ENCODE measurements at regions not wholly inside any gene's neighbourhood (a gene's known extent, or its start where the extent isn't known, plus 50 kb on each side); places are given as distances from the start of the nearest gene placed in this dataset.

DNA sequence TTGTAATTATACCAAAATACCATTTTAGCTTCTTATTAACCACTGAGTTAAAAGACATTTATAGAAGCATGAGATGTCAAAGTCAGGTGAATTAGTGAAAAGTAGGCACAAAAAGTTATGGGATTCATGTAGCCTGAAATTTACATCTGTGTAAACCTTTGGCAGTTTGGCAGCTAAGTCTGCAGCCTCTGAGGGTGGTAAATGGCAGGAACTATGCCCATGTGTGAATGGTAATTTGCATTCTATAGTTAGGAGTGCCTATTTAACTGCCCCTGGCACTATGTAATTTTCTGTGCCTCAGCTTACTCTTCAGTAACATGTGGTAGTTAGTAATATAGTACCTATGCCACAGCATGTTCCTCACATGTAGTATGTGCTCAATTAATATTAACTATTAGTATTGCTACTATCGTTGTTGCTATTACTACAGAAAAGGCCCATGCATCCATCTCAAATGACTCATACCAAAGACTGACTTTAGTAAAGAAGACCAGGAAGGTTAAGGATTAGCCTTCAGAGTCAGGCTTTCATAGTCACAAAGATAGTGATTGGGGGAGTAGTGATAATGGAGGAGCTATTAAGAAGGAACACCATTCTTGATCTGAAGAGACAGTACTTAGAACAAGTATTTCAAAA, 258.7 kb upstream of the BTG1 start:
- TF ChIP-seq, protein P1, sequence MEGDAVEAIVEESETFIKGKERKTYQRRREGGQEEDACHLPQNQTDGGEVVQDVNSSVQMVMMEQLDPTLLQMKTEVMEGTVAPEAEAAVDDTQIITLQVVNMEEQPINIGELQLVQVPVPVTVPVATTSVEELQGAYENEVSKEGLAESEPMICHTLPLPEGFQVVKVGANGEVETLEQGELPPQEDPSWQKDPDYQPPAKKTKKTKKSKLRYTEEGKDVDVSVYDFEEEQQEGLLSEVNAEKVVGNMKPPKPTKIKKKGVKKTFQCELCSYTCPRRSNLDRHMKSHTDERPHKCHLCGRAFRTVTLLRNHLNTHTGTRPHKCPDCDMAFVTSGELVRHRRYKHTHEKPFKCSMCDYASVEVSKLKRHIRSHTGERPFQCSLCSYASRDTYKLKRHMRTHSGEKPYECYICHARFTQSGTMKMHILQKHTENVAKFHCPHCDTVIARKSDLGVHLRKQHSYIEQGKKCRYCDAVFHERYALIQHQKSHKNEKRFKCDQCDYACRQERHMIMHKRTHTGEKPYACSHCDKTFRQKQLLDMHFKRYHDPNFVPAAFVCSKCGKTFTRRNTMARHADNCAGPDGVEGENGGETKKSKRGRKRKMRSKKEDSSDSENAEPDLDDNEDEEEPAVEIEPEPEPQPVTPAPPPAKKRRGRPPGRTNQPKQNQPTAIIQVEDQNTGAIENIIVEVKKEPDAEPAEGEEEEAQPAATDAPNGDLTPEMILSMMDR (IDR thresholded peaks at IDR 0.05; ENCODE audit: partially characterized antibody, unreplicated experiment), result no peak
- Mint-ChIP-seq H3K36me3 (ENCODE audit: unreplicated experiment) (no peaks in the 10 kb centered on the region), H3K27ac (ENCODE audit: unreplicated experiment) (no peak overlapping the region), H3K9me3 (ENCODE audit: unreplicated experiment) (peaks cover 2% of the 10 kb centered on the region), H3K27me3 (ENCODE audit: unreplicated experiment) (peaks cover 2% of the 10 kb centered on the region), H3K4me1 (ENCODE audit: low read depth, unreplicated experiment) (no peaks in the 10 kb centered on the region), H3K4me3 (ENCODE audit: unreplicated experiment) (no peak overlapping the region)
- no peak for DNase-seq

DNA sequence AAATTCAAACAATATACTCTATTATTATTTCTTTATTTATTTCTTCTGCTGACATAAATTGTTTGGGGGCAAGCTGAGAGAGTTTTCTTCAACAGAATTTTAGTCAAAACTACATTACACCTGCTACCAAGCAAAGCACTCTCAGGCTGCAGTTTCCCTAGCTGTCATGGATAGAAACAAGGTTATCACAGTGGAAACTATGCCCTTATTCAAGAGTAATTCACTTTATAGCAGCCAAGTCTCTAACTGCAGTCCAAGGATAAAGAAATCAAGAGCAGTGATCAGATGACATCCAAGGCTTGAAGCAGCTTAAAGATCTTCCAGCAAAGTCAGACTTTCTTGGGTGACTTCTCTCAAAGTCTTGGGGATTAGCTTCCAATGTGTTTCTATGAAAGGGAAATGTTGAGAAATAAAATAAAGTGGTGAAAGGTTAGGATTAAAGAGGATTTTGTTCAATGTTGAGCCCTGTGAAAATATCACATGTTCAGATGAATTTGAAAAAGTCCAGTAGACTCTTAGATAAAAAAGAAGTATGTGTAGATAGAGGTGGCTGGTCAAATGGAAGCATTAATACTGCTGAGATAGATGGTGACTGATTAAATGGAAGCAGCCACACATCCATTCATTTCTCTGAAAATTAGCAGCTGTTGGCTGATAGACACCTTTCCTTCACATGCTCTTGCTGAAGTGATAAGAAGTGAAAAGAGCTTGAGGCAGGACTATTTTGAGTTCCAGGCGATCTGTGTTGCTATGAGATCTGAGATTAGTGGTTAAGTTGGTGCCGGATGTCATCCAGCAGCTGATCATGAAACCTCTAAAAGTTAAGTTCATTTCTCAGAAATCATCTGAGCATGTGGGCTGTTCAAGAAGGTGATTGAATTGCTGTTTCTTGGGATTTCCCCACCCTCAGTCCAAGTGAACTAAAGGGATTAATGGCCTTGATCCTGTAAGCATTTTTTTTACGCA, 257.8 kb upstream of the BTG1 start:
- no peak overlapping the region for H3K4me3 Mint-ChIP-seq (ENCODE audit: unreplicated experiment)
- H3K4me1 Mint-ChIP-seq (ENCODE audit: low read depth, unreplicated experiment), result no peaks in the 10 kb centered on the region
- H3K36me3 Mint-ChIP-seq (ENCODE audit: unreplicated experiment), result no peaks in the 10 kb centered on the region
- H3K27ac Mint-ChIP-seq (ENCODE audit: unreplicated experiment), result no peak overlapping the region
- DNase-seq, result no peak
- peaks cover 2% of the 10 kb centered on the region for H3K9me3 Mint-ChIP-seq (ENCODE audit: unreplicated experiment)
- H3K27me3 Mint-ChIP-seq (ENCODE audit: unreplicated experiment), result peaks cover 2% of the 10 kb centered on the region
- TF ChIP-seq, protein P1 (IDR thresholded peaks at IDR 0.05; ENCODE audit: partially characterized antibody, unreplicated experiment), result no peak

DNA sequence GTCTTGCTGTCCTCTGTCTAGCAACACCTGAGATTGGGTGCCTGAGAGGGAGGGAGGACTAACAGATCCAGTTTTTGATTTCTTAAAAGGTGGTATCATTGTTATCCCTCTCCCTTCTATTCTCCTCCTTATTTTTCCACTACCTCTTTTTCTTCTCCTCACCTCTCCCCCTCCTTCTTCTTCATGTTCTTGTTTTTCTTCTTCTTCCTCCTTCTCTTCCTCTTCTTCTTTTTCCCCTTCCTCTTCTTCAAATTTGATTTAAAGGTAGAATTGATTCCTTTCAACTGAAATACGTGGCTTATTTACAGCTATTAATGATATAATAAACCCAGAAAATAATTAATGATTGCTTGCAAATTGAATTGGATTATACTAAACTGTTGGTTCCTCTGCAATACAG, 256.8 kb upstream of the BTG1 start:
- peaks cover 2% of the 10 kb centered on the region for H3K9me3 Mint-ChIP-seq (ENCODE audit: unreplicated experiment)
- H3K36me3 Mint-ChIP-seq (ENCODE audit: unreplicated experiment), result no peaks in the 10 kb centered on the region
- H3K4me1 Mint-ChIP-seq (ENCODE audit: low read depth, unreplicated experiment), result peaks cover 3% of the 10 kb centered on the region
- no peak overlapping the region for H3K27ac Mint-ChIP-seq (ENCODE audit: unreplicated experiment)
- H3K27me3 Mint-ChIP-seq (ENCODE audit: unreplicated experiment), result peaks cover 2% of the 10 kb centered on the region
- DNase-seq, result no peak
- H3K4me3 Mint-ChIP-seq (ENCODE audit: unreplicated experiment), result no peak overlapping the region
- TF ChIP-seq, protein P1 (IDR thresholded peaks at IDR 0.05; ENCODE audit: partially characterized antibody, unreplicated experiment), result no peak

DNA sequence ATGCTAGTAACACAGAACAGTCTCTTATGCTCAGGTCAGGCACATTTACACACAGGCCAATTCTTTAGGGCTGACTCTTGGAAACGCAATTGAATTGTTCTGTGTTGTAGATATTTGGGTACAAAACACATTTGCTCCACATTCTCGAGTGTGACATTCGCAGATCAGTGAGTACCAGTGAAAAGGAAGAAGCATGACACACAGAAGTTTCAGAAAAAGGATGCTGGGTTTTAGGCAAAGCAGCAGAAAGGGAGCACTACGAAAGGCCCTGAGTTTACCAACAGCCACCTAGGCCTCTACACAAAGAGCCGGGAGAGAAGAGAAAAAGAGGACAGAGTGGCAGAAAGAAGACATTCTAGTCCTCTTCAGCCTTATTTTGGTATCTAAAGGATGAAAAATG, 254.4 kb upstream of the BTG1 start:
- peaks cover 2% of the 10 kb centered on the region for H3K9me3 Mint-ChIP-seq (ENCODE audit: unreplicated experiment)
- H3K27me3 Mint-ChIP-seq (ENCODE audit: unreplicated experiment), result no peaks in the 10 kb centered on the region
- TF ChIP-seq, protein P1 (IDR thresholded peaks at IDR 0.05; ENCODE audit: partially characterized antibody, unreplicated experiment), result no peak
- H3K36me3 Mint-ChIP-seq (ENCODE audit: unreplicated experiment), result peaks cover 5% of the 10 kb centered on the region
- H3K4me3 Mint-ChIP-seq (ENCODE audit: unreplicated experiment), result no peak overlapping the region
- H3K4me1 Mint-ChIP-seq (ENCODE audit: low read depth, unreplicated experiment), result peaks cover 3% of the 10 kb centered on the region
- DNase-seq, result no peak
- no peak overlapping the region for H3K27ac Mint-ChIP-seq (ENCODE audit: unreplicated experiment)
